Neural cell (in vitro differentiated cells): ENCODE measurements at regions not wholly inside any gene's neighbourhood (a gene's known extent, or its start where the extent isn't known, plus 50 kb on each side); places are given as distances from the start of the nearest gene placed in this dataset.

Source experiments
- H2AFZ ChIP-seq: fragments of 200-600, 300-800 bp; sonication (generic), shearing (Covaris generic); 2 replicates; pipeline ENCODE4 v1.6.0; 2014; ENCODE audit warnings: low read depth, mild to moderate bottlenecking, antibody characterized with exemption, low read length, moderate library complexity
- H3F3A ChIP-seq: fragments of 200-600 bp; shearing (Covaris generic); 2 replicates; pipeline ENCODE4 v1.6.1; 2016; ENCODE audit warnings: mild to moderate bottlenecking, moderate library complexity, mixed read lengths, antibody characterized with exemption, low read length; ENCODE audit not compliant: insufficient read depth, poor library complexity, severe bottlenecking
- H3K27ac ChIP-seq: fragments of 200-600, 300-800 bp; sonication (generic), shearing (Covaris generic); 2 replicates; pipeline ENCODE4 v1.5.1; 2014; ENCODE audit warnings: mild to moderate bottlenecking, low read length, moderate library complexity
- H3K27me3 ChIP-seq: fragments of 300-800, 200-600 bp; sonication (generic), shearing (Covaris generic); 2 replicates; pipeline ENCODE4 v1.6.0; 2014; ENCODE audit warnings: mild to moderate bottlenecking, low read depth, low read length, moderate library complexity; ENCODE audit not compliant: insufficient read depth
- H3K36me3 ChIP-seq: fragments of 300-800, 200-600 bp; sonication (generic), shearing (Covaris generic); 2 replicates; pipeline ENCODE4 v1.5.1; 2014; ENCODE audit warnings: mild to moderate bottlenecking, antibody characterized with exemption, low read length, moderate library complexity; ENCODE audit not compliant: insufficient read depth
- H3K4me2 ChIP-seq: fragments of 300-800, 200-600 bp; sonication (generic), shearing (Covaris generic); 2 replicates; pipeline ENCODE4 v1.6.0; 2014; ENCODE audit warnings: mild to moderate bottlenecking, low read length
- H3K4me3 ChIP-seq: fragments of 300-800, 200-600 bp; sonication (generic), shearing (Covaris generic); 2 replicates; pipeline ENCODE4 v1.5.1; 2014; ENCODE audit warnings: mild to moderate bottlenecking, low read length, moderate library complexity
- H3K79me2 ChIP-seq: fragments of 200-600 bp; shearing (Covaris generic); replicated peaks from 2 replicates; pipeline ENCODE4 v1.6.0; 2014; ENCODE audit warnings: mild to moderate bottlenecking, low read length, moderate library complexity; ENCODE audit not compliant: insufficient read depth
- H3K9ac ChIP-seq: fragments of 300-800, 200-600 bp; sonication (generic), shearing (Covaris generic); 2 replicates; pipeline ENCODE4 v1.6.1; 2016; ENCODE audit warnings: mild to moderate bottlenecking, low read length, mixed read lengths
- H3K9me2 ChIP-seq: fragments of 200-600 bp; shearing (Covaris generic); 2 replicates; pipeline ENCODE4 v1.6.1; 2016; ENCODE audit warnings: mild to moderate bottlenecking, low read length, mixed read lengths; ENCODE audit not compliant: insufficient read depth
- H3K9me3 ChIP-seq: fragments of 200-600, 300-800 bp; sonication (generic), shearing (Covaris generic); 2 replicates; pipeline ENCODE4 v1.6.1; 2016; ENCODE audit warnings: mild to moderate bottlenecking, mixed run types, low read length, moderate library complexity, mixed read lengths
- H4K20me1 ChIP-seq: fragments of 200-600 bp; shearing (Covaris generic); 2 replicates; pipeline ENCODE4 v1.6.1; 2016; ENCODE audit warnings: mild to moderate bottlenecking, mixed run types; ENCODE audit not compliant: insufficient read depth
- EP300 ChIP-seq: fragments of 450-650 bp; conservative IDR thresholded peaks from 2 replicates; pipeline ENCODE4 v1.6.1; 2014; ENCODE audit warnings: antibody characterized with exemption, mild to moderate bottlenecking, moderate library complexity; ENCODE audit not compliant: poor library complexity, severe bottlenecking
- EZH2 ChIP-seq: fragments of 200-600, 300-800 bp; shearing (Covaris generic), sonication (generic); IDR thresholded peaks from 2 replicates; pipeline ENCODE4 v1.6.1; 2014; ENCODE audit warnings: antibody characterized with exemption, low read length, borderline replicate concordance, mild to moderate bottlenecking; ENCODE audit not compliant: insufficient read depth, poor library complexity, severe bottlenecking
- MXI1 ChIP-seq: fragments of 450-650 bp; conservative IDR thresholded peaks from 2 replicates; pipeline ENCODE4 v1.6.1; 2014; ENCODE audit warnings: antibody characterized with exemption, mild to moderate bottlenecking; ENCODE audit not compliant: poor library complexity, severe bottlenecking
- POLR2AphosphoS5 ChIP-seq: IDR thresholded peaks from 2 replicates; pipeline ENCODE4 v1.6.1; 2012
- RAD21 ChIP-seq: fragments of 450-650 bp; conservative IDR thresholded peaks from 2 replicates; pipeline ENCODE4 v1.6.1; 2014; ENCODE audit warnings: antibody characterized with exemption, mild to moderate bottlenecking, moderate library complexity
- SMC3 ChIP-seq: fragments of 450-650 bp; conservative IDR thresholded peaks from 2 replicates; pipeline ENCODE4 v1.6.1; 2014; ENCODE audit warnings: antibody characterized with exemption, mild to moderate bottlenecking, moderate library complexity; ENCODE audit not compliant: poor library complexity
- TAF1 ChIP-seq: IDR thresholded peaks from 2 replicates; pipeline ENCODE4 v1.6.1; 2012; ENCODE audit warnings: low read depth
- TF ChIP-seq, protein P1 (sequence below): fragments of 450-650 bp; IDR thresholded peaks from 2 replicates; pipeline ENCODE4 v1.5.1; 2014; ENCODE audit warnings: antibody characterized with exemption, mild to moderate bottlenecking, moderate library complexity; ENCODE audit not compliant: poor library complexity, severe bottlenecking
- TF ChIP-seq, protein P2 (sequence below): IDR thresholded peaks from 2 replicates; pipeline ENCODE4 v1.6.1; 2012; ENCODE audit warnings: borderline replicate concordance

- TF ChIP-seq EZH2 (no peak), TAF1 (no peak)
Observed at GRCh38 chr2:144927429-144927828, 407.5 kb upstream of the ZEB2 start (continued).

- TF ChIP-seq POLR2AphosphoS5 (no peak), EZH2 (no peak), RAD21 (no peak), TAF1 (no peak)
- TF ChIP-seq, protein P1, sequence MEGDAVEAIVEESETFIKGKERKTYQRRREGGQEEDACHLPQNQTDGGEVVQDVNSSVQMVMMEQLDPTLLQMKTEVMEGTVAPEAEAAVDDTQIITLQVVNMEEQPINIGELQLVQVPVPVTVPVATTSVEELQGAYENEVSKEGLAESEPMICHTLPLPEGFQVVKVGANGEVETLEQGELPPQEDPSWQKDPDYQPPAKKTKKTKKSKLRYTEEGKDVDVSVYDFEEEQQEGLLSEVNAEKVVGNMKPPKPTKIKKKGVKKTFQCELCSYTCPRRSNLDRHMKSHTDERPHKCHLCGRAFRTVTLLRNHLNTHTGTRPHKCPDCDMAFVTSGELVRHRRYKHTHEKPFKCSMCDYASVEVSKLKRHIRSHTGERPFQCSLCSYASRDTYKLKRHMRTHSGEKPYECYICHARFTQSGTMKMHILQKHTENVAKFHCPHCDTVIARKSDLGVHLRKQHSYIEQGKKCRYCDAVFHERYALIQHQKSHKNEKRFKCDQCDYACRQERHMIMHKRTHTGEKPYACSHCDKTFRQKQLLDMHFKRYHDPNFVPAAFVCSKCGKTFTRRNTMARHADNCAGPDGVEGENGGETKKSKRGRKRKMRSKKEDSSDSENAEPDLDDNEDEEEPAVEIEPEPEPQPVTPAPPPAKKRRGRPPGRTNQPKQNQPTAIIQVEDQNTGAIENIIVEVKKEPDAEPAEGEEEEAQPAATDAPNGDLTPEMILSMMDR = no peak
- Histone ChIP-seq H3F3A (peaks cover 4% of the 10 kb centered on the region), H3K9me3 (no peaks in the 10 kb centered on the region), H3K9ac (no peak overlapping the region), H3K27ac (no peak overlapping the region), H3K36me3 (no peaks in the 10 kb centered on the region), H3K4me2 (no peak overlapping the region), H2AFZ (no peak overlapping the region), H4K20me1 (no peaks in the 10 kb centered on the region), H3K9me2 (no peaks in the 10 kb centered on the region), H3K27me3 (no peaks in the 10 kb centered on the region), H3K79me2 (no peaks in the 10 kb centered on the region), H3K4me3 (no peak overlapping the region)
Observed at GRCh38 chr2:144925886-144926285, 406.0 kb upstream of the ZEB2 start.

GRCh38 chr2:144924827-144925226, 404.9 kb upstream of the ZEB2 start:
- Histone ChIP-seq H3K36me3 (no peaks in the 10 kb centered on the region), H3K4me2 (no peak overlapping the region), H3K9me2 (no peaks in the 10 kb centered on the region), H3K4me3 (no peak overlapping the region), H3K9me3 (no peaks in the 10 kb centered on the region), H4K20me1 (no peaks in the 10 kb centered on the region), H3F3A (peaks cover 4% of the 10 kb centered on the region), H2AFZ (no peak overlapping the region), H3K9ac (no peak overlapping the region), H3K27me3 (no peaks in the 10 kb centered on the region), H3K27ac (no peak overlapping the region), H3K79me2 (no peaks in the 10 kb centered on the region)
- TF ChIP-seq SMC3 (no peak), TAF1 (no peak), MXI1 (no peak), RAD21 (no peak), POLR2AphosphoS5 (no peak), EP300 (no peak), EZH2 (no peak)
- TF ChIP-seq, protein P2, sequence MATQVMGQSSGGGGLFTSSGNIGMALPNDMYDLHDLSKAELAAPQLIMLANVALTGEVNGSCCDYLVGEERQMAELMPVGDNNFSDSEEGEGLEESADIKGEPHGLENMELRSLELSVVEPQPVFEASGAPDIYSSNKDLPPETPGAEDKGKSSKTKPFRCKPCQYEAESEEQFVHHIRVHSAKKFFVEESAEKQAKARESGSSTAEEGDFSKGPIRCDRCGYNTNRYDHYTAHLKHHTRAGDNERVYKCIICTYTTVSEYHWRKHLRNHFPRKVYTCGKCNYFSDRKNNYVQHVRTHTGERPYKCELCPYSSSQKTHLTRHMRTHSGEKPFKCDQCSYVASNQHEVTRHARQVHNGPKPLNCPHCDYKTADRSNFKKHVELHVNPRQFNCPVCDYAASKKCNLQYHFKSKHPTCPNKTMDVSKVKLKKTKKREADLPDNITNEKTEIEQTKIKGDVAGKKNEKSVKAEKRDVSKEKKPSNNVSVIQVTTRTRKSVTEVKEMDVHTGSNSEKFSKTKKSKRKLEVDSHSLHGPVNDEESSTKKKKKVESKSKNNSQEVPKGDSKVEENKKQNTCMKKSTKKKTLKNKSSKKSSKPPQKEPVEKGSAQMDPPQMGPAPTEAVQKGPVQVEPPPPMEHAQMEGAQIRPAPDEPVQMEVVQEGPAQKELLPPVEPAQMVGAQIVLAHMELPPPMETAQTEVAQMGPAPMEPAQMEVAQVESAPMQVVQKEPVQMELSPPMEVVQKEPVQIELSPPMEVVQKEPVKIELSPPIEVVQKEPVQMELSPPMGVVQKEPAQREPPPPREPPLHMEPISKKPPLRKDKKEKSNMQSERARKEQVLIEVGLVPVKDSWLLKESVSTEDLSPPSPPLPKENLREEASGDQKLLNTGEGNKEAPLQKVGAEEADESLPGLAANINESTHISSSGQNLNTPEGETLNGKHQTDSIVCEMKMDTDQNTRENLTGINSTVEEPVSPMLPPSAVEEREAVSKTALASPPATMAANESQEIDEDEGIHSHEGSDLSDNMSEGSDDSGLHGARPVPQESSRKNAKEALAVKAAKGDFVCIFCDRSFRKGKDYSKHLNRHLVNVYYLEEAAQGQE = no peak
- TF ChIP-seq, protein P1 = no peak
